ENCODE measurements at regions not wholly inside any gene's neighbourhood (a gene's known extent, or its start where the extent isn't known, plus 50 kb on each side); places are given as distances from the start of the nearest gene placed in this dataset.

DNA sequence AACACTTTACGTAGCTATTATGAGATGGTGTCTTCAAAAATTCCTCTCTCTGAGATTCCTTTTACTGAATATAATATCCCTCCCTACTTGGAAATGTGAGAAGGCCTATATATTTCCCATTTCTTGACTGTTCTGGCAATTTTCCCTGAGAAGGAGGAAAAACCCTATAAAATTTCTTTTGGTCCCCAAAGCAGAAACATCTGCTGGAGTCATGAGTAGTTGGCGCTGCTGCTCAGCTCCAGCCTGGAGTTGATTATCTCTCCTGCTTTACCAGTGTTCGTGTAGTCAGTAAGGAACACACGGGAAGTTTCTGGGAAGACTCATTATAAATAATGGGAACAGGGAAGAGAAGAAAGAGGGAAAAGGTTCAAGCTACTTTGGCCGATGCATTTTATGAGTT lies 680.1 kb downstream of the EPHA3 start:
- Histone ChIP-seq H3K4me1 (no peaks in the 10 kb centered on the region), H3K36me3 (no peaks in the 10 kb centered on the region), H3K27me3 (no peaks in the 10 kb centered on the region), H3K9me3 (no peaks in the 10 kb centered on the region), H3K4me3 (ENCODE audit: low read depth, low read length) (no peak overlapping the region)
- no peak for DNase-seq
- TF ChIP-seq, protein P1, sequence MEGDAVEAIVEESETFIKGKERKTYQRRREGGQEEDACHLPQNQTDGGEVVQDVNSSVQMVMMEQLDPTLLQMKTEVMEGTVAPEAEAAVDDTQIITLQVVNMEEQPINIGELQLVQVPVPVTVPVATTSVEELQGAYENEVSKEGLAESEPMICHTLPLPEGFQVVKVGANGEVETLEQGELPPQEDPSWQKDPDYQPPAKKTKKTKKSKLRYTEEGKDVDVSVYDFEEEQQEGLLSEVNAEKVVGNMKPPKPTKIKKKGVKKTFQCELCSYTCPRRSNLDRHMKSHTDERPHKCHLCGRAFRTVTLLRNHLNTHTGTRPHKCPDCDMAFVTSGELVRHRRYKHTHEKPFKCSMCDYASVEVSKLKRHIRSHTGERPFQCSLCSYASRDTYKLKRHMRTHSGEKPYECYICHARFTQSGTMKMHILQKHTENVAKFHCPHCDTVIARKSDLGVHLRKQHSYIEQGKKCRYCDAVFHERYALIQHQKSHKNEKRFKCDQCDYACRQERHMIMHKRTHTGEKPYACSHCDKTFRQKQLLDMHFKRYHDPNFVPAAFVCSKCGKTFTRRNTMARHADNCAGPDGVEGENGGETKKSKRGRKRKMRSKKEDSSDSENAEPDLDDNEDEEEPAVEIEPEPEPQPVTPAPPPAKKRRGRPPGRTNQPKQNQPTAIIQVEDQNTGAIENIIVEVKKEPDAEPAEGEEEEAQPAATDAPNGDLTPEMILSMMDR (IDR thresholded peaks at IDR 0.05; ENCODE audit: low read depth, low read length): no peak

DNA sequence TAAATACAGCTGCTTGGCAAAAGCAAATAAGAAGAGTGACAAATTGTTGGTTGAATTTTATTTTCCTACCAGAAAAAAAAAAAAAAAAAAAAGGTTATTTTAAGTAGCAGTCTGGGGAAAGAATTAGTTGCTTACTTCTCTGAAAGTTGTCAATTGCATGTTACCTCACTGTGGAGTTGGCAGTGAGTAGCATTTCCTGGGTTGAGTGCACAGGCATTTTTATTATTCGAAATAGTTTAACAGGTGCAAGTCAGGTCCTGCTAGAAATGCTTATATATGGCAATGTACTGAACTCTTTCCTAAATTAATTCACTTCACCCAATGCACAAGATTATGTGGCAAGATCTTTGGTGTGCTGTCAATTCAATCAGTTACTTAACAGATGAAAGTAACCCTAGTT lies 680.6 kb downstream of the EPHA3 start:
- Histone ChIP-seq H3K27me3 (no peaks in the 10 kb centered on the region), H3K4me3 (ENCODE audit: low read depth, low read length) (no peak overlapping the region), H3K4me1 (no peaks in the 10 kb centered on the region), H3K36me3 (no peaks in the 10 kb centered on the region), H3K9me3 (no peaks in the 10 kb centered on the region)
- TF ChIP-seq, protein P1 (IDR thresholded peaks at IDR 0.05; ENCODE audit: low read depth, low read length): no peak
- DNase-seq: no peak

DNA sequence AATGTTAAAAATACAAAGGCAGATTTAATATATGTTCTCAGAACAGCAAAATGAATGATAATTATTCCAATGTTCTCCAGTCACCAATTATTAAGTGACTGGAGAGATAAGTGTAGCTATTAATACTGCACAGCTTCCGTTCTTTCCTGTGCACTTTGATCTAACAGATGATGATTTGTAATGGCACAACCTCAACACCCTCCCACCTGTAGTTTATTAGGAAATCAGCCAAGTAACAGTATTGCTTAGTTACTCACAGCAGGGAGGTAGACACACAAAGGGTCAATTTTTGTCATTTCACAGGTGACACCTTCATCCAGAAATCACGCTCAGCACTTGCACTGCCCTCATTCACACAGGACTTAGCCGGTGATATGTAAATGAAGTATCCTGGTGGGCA lies 688.1 kb downstream of the EPHA3 start:
- Histone ChIP-seq H3K36me3 (no peaks in the 10 kb centered on the region), H3K27me3 (no peaks in the 10 kb centered on the region), H3K4me1 (no peaks in the 10 kb centered on the region), H3K4me3 (ENCODE audit: low read depth, low read length) (no peak overlapping the region), H3K9me3 (no peaks in the 10 kb centered on the region)
- TF ChIP-seq, protein P1 (IDR thresholded peaks at IDR 0.05; ENCODE audit: low read depth, low read length): no peak
- DNase-seq: no peak

DNA sequence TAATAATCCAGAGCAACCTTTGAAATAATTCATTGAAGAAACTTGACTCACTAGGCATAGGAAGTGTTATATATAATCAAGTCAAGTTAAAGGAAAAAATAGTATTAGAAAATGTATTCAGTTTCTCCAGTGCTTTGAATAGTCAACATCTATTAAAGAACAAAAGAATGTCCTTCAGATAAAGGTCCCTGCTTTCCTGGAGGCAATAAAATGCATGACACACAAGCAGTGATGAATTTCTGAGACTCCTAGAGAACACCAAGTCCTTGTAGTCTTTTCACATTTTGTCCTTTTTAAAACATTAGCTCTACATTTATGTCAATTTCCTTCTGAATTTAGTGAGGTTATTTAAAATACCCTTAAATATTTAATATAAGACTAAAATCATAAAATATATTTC lies 695.5 kb downstream of the EPHA3 start:
- no peaks in the 10 kb centered on the region for H3K9me3 ChIP-seq
- no peak overlapping the region for H3K4me3 ChIP-seq (ENCODE audit: low read depth, low read length)
- no peaks in the 10 kb centered on the region for H3K4me1 ChIP-seq
- H3K27me3 ChIP-seq: no peaks in the 10 kb centered on the region
- no peaks in the 10 kb centered on the region for H3K36me3 ChIP-seq
- TF ChIP-seq, protein P1 (IDR thresholded peaks at IDR 0.05; ENCODE audit: low read depth, low read length): no peak
- no peak for DNase-seq

DNA sequence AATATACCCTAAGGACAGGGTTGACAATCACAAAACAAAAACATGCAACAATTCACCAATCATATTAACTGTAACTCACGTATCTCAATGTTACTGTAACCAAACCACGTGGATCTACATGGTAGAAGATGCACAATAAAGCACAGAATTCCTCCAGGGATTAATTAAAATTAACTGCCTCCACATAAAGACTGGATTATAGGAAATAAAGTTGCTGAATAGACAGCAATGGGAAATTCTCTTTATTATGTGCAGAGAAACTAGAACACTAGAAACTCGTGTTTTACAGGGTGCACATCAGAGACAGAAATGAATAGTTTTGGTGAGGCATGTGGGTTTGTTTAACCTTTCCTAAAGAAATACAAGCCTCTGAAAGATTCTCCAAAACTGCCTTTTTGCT lies 696.3 kb downstream of the EPHA3 start:
- Histone ChIP-seq H3K27me3 (no peaks in the 10 kb centered on the region), H3K36me3 (no peaks in the 10 kb centered on the region), H3K9me3 (no peaks in the 10 kb centered on the region), H3K4me3 (ENCODE audit: low read depth, low read length) (no peak overlapping the region), H3K4me1 (no peaks in the 10 kb centered on the region)
- no peak for DNase-seq
- TF ChIP-seq, protein P1 (IDR thresholded peaks at IDR 0.05; ENCODE audit: low read depth, low read length): no peak

DNA sequence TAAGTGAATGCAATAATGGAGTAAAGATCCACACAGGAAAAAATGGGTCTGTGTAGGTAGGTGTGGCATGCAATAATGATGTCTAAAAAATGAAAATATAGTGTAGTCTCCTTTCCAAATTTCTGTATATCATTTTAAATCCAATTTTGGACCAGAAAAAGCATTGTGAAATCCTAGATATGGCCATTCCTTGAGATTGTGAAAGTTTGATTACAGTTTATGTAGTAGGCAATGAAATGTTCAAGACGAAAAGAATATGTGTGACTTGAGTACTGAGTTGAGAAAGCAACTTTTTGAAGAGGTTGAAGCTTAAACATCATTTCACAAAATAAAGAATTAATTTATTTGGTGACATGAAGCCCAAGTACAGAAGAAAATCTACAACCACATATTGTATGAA lies 698.7 kb downstream of the EPHA3 start:
- Histone ChIP-seq H3K4me1 (no peaks in the 10 kb centered on the region), H3K36me3 (no peaks in the 10 kb centered on the region), H3K4me3 (ENCODE audit: low read depth, low read length) (no peak overlapping the region), H3K27me3 (no peaks in the 10 kb centered on the region), H3K9me3 (no peaks in the 10 kb centered on the region)
- no peak for DNase-seq
- TF ChIP-seq, protein P1 (IDR thresholded peaks at IDR 0.05; ENCODE audit: low read depth, low read length): no peak
